ENCODE measurements at regions not wholly inside any gene's neighbourhood (a gene's known extent, or its start where the extent isn't known, plus 50 kb on each side); places are given as distances from the start of the nearest gene placed in this dataset.

- H3K36me3 Mint-ChIP-seq = no peaks in the 10 kb centered on the region
- H3K4me1 Mint-ChIP-seq = no peaks in the 10 kb centered on the region
- peaks cover 9% of the 10 kb centered on the region for H3K27me3 Mint-ChIP-seq
- H3K27ac Mint-ChIP-seq = no peak overlapping the region
- no peak overlapping the region for H3K4me3 Mint-ChIP-seq
- H3K9me3 Mint-ChIP-seq = no peaks in the 10 kb centered on the region
Observed at GRCh38 chr16:86657972-86658371, 79.6 kb downstream of the FOXL1 start.

GRCh38 chr16:86660623-86661022 is 82.3 kb downstream of the FOXL1 start:
- Mint-ChIP-seq H3K27ac (no peak overlapping the region), H3K36me3 (no peaks in the 10 kb centered on the region), H3K27me3 (peaks cover 12% of the 10 kb centered on the region), H3K9me3 (peaks cover 4% of the 10 kb centered on the region), H3K4me3 (no peak overlapping the region), H3K4me1 (peaks cover 9% of the 10 kb centered on the region)

- Mint-ChIP-seq H3K4me3 (no peak overlapping the region), H3K4me1 (peaks cover 9% of the 10 kb centered on the region), H3K36me3 (no peaks in the 10 kb centered on the region), H3K9me3 (peaks cover 4% of the 10 kb centered on the region), H3K27me3 (peaks cover 14% of the 10 kb centered on the region), H3K27ac (no peak overlapping the region)
Observed at GRCh38 chr16:86661706-86662105, 83.4 kb downstream of the FOXL1 start.

DNA sequence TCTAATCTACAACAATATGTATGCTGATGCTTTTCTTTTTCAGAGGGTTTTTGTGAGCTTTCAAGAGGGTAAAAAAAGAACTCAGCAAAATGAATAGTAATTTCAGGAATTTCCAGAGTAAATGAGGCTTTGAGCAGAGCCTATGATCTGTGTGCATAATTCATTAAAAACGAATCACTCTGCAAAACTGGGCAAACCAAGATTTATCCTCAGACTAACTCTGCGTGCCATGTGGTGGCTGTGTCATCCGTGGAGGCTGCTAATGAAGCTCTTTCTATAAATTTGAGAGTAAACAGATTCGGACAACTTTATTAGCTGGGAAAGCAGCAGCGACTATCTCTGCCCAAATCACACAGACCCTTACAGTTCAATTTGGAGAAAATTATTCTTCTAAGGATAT is 83.8 kb downstream of the FOXL1 start:
- Mint-ChIP-seq H3K27me3 (peaks cover 14% of the 10 kb centered on the region), H3K4me3 (no peak overlapping the region), H3K36me3 (no peaks in the 10 kb centered on the region), H3K9me3 (peaks cover 4% of the 10 kb centered on the region), H3K27ac (no peak overlapping the region), H3K4me1 (peaks cover 9% of the 10 kb centered on the region)

- Mint-ChIP-seq H3K36me3 (no peaks in the 10 kb centered on the region), H3K4me1 (peaks cover 9% of the 10 kb centered on the region), H3K27me3 (peaks cover 13% of the 10 kb centered on the region), H3K4me3 (no peak overlapping the region), H3K9me3 (peaks cover 4% of the 10 kb centered on the region), H3K27ac (no peak overlapping the region)
Observed at GRCh38 chr16:86662740-86663139, 84.4 kb downstream of the FOXL1 start.

DNA sequence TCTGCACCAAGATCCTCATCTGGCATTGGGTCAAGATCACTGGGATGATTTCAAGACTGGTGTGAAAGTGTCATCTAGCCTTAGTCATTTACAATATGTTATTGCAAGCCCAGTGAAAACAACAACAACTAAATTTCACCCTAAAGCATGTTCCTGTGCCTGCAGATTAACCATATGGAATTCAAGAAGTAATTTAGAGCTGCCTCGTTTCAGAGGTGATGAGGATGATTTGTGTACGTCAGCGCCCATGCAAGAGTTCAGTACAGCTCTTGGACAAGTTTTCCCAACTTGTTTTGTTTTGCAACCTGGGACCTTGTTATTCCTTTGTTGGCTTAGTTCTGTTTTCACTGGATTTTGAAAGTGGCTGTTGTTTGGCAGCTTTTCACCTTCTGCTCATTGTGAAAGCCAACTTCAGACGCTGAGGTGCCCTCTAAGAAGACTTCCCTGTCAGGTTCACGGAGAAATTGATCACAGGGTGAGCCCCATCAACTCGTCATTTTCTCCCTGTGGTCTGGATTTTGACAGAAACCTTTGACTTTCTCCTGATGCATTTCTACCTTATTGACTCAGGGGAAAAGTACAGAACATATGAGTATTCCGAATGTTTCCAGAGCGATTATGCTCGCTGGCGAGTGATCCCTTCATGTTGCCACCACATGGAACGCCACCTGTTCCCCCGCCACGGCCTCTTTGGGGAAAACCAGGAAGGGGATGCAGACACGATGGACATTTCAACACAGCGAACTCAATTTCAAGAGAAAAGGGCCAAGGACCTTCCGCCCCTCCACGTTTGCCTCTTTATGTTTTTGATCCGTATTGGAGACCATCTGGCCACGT is 85.6 kb downstream of the FOXL1 start:
- H3K27ac Mint-ChIP-seq = no peak overlapping the region
- H3K36me3 Mint-ChIP-seq = no peaks in the 10 kb centered on the region
- H3K27me3 Mint-ChIP-seq = peaks cover 11% of the 10 kb centered on the region
- peaks cover 9% of the 10 kb centered on the region for H3K4me1 Mint-ChIP-seq
- peaks cover 4% of the 10 kb centered on the region for H3K9me3 Mint-ChIP-seq
- no peak overlapping the region for H3K4me3 Mint-ChIP-seq

GRCh38 chr16:86664522-86665318 is 86.4 kb downstream of the FOXL1 start:
- peak overlapping the region; percentile 60 for H3K27ac Mint-ChIP-seq
- H3K27me3 Mint-ChIP-seq = peaks cover 11% of the 10 kb centered on the region
- H3K4me3 Mint-ChIP-seq = peak overlapping the region; percentile 59
- no peaks in the 10 kb centered on the region for H3K36me3 Mint-ChIP-seq
- H3K4me1 Mint-ChIP-seq = peaks cover 9% of the 10 kb centered on the region
- H3K9me3 Mint-ChIP-seq = peaks cover 4% of the 10 kb centered on the region

GRCh38 chr16:86665319-86665675 is 86.9 kb downstream of the FOXL1 start:
- Mint-ChIP-seq H3K27ac (no peak overlapping the region), H3K4me1 (peaks cover 9% of the 10 kb centered on the region), H3K27me3 (peaks cover 11% of the 10 kb centered on the region), H3K36me3 (no peaks in the 10 kb centered on the region), H3K9me3 (peaks cover 4% of the 10 kb centered on the region), H3K4me3 (no peak overlapping the region)

DNA sequence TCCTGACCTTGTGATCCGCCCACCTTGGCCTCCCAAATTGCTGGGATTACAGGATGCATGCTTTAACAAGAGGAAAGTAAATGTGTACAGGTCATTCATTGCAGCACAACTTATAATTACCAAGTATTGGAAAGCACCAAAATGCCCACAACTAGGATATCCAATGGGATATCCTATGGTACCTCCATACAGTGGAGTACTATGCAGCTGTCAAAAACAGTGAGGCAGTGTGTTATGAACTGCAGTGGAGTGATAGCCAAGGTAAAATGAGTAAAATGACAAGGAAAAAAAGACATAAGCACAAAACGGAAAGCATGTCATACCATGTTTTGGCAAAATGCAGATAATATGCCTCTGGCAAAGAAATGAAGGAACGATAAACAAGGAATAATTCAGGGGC is 87.6 kb downstream of the FOXL1 start:
- Mint-ChIP-seq H3K4me1 (peaks cover 9% of the 10 kb centered on the region), H3K27ac (no peak overlapping the region), H3K4me3 (no peak overlapping the region), H3K9me3 (peaks cover 4% of the 10 kb centered on the region), H3K36me3 (no peaks in the 10 kb centered on the region), H3K27me3 (peaks cover 10% of the 10 kb centered on the region)

DNA sequence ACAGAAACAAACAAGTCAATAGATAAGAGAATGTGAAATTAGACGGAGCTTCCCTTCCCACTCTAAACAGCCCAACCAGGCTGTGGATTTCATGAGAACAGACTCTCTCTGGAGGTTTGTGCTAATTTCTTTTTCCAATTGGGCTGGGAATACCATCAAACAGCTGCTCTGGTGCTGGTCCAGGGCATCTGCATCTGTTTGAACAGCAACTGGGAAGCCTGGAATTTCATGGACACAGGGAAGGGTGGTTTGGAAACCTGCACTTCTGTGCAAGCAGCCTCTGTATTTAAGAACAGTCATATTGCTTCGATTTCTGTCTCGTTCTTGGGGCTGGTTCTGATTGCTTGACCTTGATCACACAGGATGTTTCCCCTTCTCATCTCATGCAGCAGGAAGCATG is 88.7 kb downstream of the FOXL1 start:
- no peaks in the 10 kb centered on the region for H3K36me3 Mint-ChIP-seq
- H3K27me3 Mint-ChIP-seq = peaks cover 7% of the 10 kb centered on the region
- peaks cover 9% of the 10 kb centered on the region for H3K4me1 Mint-ChIP-seq
- peaks cover 4% of the 10 kb centered on the region for H3K9me3 Mint-ChIP-seq
- no peak overlapping the region for H3K4me3 Mint-ChIP-seq
- H3K27ac Mint-ChIP-seq = no peak overlapping the region

GRCh38 chr16:86668136-86668910 is 90.0 kb downstream of the FOXL1 start:
- Mint-ChIP-seq H3K27ac (no peak overlapping the region), H3K9me3 (peaks cover 4% of the 10 kb centered on the region), H3K36me3 (no peaks in the 10 kb centered on the region), H3K27me3 (peaks cover 8% of the 10 kb centered on the region), H3K4me1 (peaks cover 9% of the 10 kb centered on the region), H3K4me3 (no peak overlapping the region)

DNA sequence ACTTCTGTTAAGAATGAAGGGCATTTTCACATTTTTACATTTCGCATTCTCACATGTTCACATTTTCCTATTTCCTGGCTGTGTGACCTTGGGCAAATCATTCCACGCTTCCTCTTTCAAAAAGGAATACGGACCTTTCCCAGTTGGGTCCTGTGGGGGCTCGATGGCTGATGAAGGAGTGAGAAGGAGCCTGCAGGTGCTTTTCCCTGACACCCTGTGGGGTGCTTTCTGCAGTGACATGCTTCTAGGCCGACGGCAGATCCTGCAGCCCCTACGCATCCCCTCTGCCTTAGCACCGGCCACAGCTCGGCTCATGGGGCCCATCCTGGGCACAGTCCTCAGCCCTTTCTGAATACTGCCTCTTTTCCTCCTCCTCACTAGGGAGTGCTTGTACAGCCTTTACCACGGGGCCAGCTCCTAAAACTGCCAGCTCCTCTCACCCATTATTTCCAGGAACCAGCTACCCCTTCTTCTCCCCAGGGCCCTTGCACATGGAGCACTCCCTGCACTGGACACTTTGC is 91.0 kb downstream of the FOXL1 start:
- peaks cover 6% of the 10 kb centered on the region for H3K27me3 Mint-ChIP-seq
- H3K4me1 Mint-ChIP-seq = peaks cover 6% of the 10 kb centered on the region
- peaks cover 4% of the 10 kb centered on the region for H3K9me3 Mint-ChIP-seq
- H3K36me3 Mint-ChIP-seq = no peaks in the 10 kb centered on the region
- no peak overlapping the region for H3K27ac Mint-ChIP-seq
- no peak overlapping the region for H3K4me3 Mint-ChIP-seq

DNA sequence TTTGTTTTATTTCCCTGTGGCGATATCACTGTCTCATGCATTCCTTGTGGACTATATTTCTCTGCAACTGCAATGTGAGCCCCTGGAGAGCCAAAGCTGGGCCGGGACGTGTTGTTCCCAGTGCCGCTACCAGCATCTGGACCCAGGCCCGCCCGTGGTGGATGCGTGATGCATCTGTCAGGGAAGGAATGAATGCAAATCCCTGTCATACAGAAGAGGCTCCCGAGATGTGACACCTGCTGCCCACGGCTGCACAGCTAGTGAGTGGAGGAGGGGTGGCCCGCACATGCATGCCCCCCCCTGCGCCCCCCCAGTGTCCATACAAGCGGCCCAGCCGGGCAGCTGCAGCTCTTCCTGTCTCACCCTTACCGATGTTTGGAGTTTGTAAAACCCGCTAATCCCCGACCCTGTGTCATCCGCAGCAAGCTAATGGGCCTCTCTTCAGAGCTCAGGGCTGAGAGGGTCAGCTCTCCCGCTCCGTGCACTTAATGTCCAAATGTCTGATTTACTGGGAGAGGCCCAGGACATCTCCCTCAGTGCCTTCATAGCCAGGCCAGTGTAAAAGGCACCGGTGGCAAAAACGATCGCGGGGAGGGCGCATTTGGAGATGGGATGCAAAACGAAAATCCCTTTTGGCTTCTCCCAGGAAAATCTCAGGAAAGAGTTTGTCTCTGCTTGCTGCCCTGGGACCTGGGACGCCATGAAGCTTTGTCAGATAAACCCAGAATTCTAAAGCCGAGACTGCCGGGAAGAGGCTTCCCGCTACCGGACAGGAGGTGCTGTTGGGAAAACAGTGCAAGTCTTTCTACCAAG is 91.8 kb downstream of the FOXL1 start:
- Mint-ChIP-seq H3K36me3 (no peaks in the 10 kb centered on the region), H3K9me3 (no peaks in the 10 kb centered on the region), H3K27me3 (peaks cover 6% of the 10 kb centered on the region), H3K4me3 (no peak overlapping the region), H3K4me1 (no peaks in the 10 kb centered on the region), H3K27ac (no peak overlapping the region)

GRCh38 chr16:86670750-86671234 is 92.4 kb downstream of the FOXL1 start:
- Mint-ChIP-seq H3K27me3 (peaks cover 6% of the 10 kb centered on the region), H3K4me3 (no peak overlapping the region), H3K4me1 (no peaks in the 10 kb centered on the region), H3K27ac (no peak overlapping the region), H3K36me3 (no peaks in the 10 kb centered on the region), H3K9me3 (no peaks in the 10 kb centered on the region)

All from activated naive CD4-positive, alpha-beta T cell treated with anti-CD3 and anti-CD28 coated beads, Interleukin-2, amount 50 U/mL, for 24 hours (primary cell).